Common myeloid progenitor, CD34-positive (primary cell): ENCODE measurements at regions not wholly inside any gene's neighbourhood (a gene's known extent, or its start where the extent isn't known, plus 50 kb on each side); places are given as distances from the start of the nearest gene placed in this dataset.

ENCODE experiments used
- CTCF ChIA-PET: fragments of 350-600 bp; sonication (Branson Sonifier 250); formaldehyde crosslinking; loops from one replicate; lab custom pipeline; 2021; ENCODE audit warnings: antibody characterized with exemption; lab: Charles Lee
- POLR2A ChIA-PET: fragments of 350-600 bp; sonication (Branson Sonifier 250); formaldehyde crosslinking; loops from one replicate; lab custom pipeline; 2021; ENCODE audit warnings: antibody characterized with exemption; lab: Charles Lee
- DNase-seq, 3 donors: peaks; one replicate each; pipeline versions ENCODE4 v3.0.0 to v3.0.0-alpha.2; 2013
- H3K27ac ChIP-seq, 2 experiments: 1 replicate in 1 of 2; 2 replicates in 1 of 2; pipeline ENCODE4 v1.7.0; 2013; ENCODE audit warnings: inconsistent platforms in 2 of 2, low read length in 2 of 2, mild to moderate bottlenecking in 2 of 2, low read depth in 1 of 2, moderate library complexity in 1 of 2; ENCODE audit not compliant: severe bottlenecking in 2 of 2, insufficient read depth in 1 of 2, poor library complexity in 1 of 2
- H3K27me3 ChIP-seq, 5 experiments: replicated peaks in 2 of 5; 1 replicate in 3 of 5; 2 replicates in 2 of 5; pipeline versions ENCODE4 v1.6.1 to v1.7.0; 2013; ENCODE audit warnings: low read length in 4 of 5, mild to moderate bottlenecking in 2 of 5, moderate library complexity in 2 of 5, inconsistent platforms in 1 of 5; ENCODE audit not compliant: insufficient read depth in 5 of 5, control insufficient read depth in 4 of 5
- H3K36me3 ChIP-seq, 4 experiments: 1 replicate in 2 of 4; 2 replicates in 2 of 4; pipeline versions ENCODE4 v1.6.1 to v1.7.0; 2013; ENCODE audit warnings: low read length in 3 of 4, control low read depth in 1 of 4, mild to moderate bottlenecking in 1 of 4; ENCODE audit not compliant: control insufficient read depth in 4 of 4, insufficient read depth in 4 of 4
- H3K4me1 ChIP-seq, 4 experiments: 1 replicate in 3 of 4; 2 replicates in 1 of 4; pipeline versions ENCODE4 v1.6.1 to v1.7.1; 2013; ENCODE audit warnings: low read length in 3 of 4, mild to moderate bottlenecking in 3 of 4, control low read depth in 1 of 4, inconsistent platforms in 1 of 4, moderate library complexity in 1 of 4; ENCODE audit not compliant: control insufficient read depth in 4 of 4, insufficient read depth in 4 of 4; ENCODE audit errors: control extremely low read depth in 1 of 4
- H3K4me3 ChIP-seq, 7 experiments: 1 replicate in 4 of 7; 2 replicates in 3 of 7; pipeline versions ENCODE4 v1.5.1 to v1.7.0; 2013; ENCODE audit warnings: mild to moderate bottlenecking in 7 of 7, low read length in 6 of 7, moderate library complexity in 6 of 7, inconsistent platforms in 2 of 7, low read depth in 2 of 7, control low read depth in 1 of 7; ENCODE audit not compliant: insufficient read depth in 4 of 7, control insufficient read depth in 1 of 7; ENCODE audit errors: extremely low read depth in 1 of 7
- H3K9me3 ChIP-seq, 5 experiments: 1 replicate in 4 of 5; 2 replicates in 1 of 5; pipeline versions ENCODE4 v1.6.1 to v1.7.1; 2013; ENCODE audit warnings: low read length in 4 of 5, mild to moderate bottlenecking in 2 of 5, inconsistent platforms in 1 of 5, low read depth in 1 of 5, moderate library complexity in 1 of 5; ENCODE audit not compliant: control insufficient read depth in 4 of 5, insufficient read depth in 2 of 5; ENCODE audit errors: control extremely low read depth in 1 of 5
- WGBS: methylation state at CpG from one replicate; pipeline ENCODE4 v1.1.5; 2013; ENCODE audit not compliant: insufficient coverage; 5-methylcytosine and 5-hydroxymethylcytosine counted together

DNA sequence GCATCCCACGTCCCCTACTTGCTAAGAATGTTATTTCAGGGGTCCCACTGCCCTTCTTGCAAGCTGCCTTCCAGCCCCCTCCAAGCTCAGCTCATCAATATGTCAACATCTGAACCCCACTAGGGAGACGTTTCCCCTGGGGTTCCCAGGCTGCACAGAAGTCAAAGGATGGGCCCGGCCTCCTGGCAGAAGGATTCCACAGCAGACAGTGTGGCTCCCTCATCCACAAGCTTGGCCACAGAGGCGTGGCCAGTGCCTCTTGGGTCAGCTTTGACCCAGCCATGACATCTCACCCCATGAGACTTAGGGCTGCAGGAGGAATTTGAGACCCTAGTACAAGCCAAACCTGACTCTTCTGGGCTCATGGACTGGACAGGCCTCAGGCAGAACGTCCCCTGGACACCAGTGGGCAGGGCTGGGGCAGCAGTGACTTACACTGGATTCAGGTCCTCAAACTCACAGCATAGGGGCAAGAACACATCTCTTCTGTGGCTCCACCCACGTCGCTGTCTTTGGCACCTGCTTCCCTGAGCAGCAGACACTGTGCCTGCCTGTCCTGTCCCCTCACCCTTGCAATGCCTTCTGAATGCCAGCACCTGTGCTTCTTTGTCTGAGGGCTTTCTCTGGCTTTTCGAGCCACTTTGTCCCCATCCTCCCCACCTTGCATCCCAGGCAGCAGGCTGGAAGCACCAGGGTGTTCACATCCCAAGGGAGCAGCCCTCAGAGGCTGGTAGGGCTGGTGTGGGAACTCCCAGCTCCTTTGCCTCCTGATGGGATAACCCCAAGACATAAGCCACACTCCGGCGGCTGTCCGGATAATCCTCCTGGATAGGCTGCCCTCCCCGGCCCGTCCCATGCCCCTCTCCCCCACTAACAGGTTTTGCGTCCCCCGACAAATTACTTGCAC lies 56.0 kb upstream of the ENPP7 start:
- Histone ChIP-seq H3K4me3 (no peak overlapping the region), H3K4me1 (no peaks in the 10 kb centered on the region), H3K9me3 (peaks cover 0 to 22% (median 16%) of the 10 kb centered on the region in 5 experiments), H3K27me3 (peaks cover 0 to 49% (median 13%) of the 10 kb centered on the region in 5 experiments), H3K27ac (no peak overlapping the region), H3K36me3 (no peaks in the 10 kb centered on the region)
- DNase-seq: no peak
- WGBS: 94% methylated on average over 14 of the region's 15 CpGs
- ChIA-PET POLR2A (no interaction called here), CTCF (no interaction called here)

DNA sequence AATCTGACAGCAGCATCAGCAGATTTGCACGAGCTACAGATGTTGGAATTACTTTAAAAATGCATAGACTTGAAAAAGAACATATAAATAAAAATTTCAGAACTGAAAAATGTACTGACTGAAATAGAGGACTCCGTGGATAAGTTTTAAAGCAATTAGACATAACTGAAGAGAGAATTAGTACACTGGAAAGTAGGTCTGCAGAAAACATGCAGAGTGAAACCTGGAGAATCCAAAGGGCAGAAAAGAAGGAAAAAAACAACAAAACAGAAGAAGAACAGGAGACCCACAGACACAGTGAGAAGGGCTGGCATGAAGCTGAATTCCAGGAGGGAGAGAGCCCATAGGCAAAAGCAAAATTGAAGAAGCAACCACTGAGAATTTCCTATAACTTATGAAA lies 57.2 kb upstream of the ENPP7 start:
- CTCF ChIA-PET: no interaction called here
- Histone ChIP-seq H3K9me3 (peaks cover 0 to 22% (median 16%) of the 10 kb centered on the region in 5 experiments), H3K4me1 (no peaks in the 10 kb centered on the region), H3K27me3 (peaks cover 0 to 62% (median 13%) of the 10 kb centered on the region in 5 experiments), H3K4me3 (no peak overlapping the region), H3K36me3 (no peaks in the 10 kb centered on the region), H3K27ac (no peak overlapping the region)
- WGBS: 89% methylated on average over 1 of the region's 2 CpGs
- POLR2A ChIA-PET: no interaction called here
- no peak for DNase-seq

DNA sequence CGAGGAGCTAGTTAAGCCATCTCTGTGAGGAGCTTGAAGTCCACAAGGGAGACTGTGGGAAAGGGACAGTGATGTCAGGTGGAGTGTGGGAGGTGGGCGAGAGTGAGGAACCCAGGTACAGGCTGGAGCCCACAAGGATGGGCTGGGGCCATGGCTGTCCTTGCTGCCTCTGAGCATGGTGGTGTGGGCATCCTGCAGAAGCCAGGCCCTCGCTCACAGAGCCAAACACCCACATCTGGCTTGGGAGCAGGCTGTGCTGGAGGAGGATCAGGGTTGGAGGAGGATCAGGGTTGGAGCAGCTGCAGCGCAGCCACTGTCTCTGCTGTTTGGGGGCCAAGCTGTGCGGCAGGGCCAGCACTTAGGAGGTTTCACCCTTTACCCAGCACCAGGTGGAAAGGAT lies 58.2 kb upstream of the ENPP7 start:
- ChIA-PET CTCF (no interaction called here), POLR2A (no interaction called here)
- Histone ChIP-seq H3K4me3 (no peak overlapping the region), H3K27ac (no peak overlapping the region), H3K36me3 (no peaks in the 10 kb centered on the region), H3K9me3 (peaks cover 0 to 22% (median 16%) of the 10 kb centered on the region in 5 experiments), H3K4me1 (no peaks in the 10 kb centered on the region), H3K27me3 (peaks cover 0 to 66% (median 13%) of the 10 kb centered on the region in 5 experiments)
- DNase-seq: no peak
- WGBS: 90% methylated on average over 1 of the region's 5 CpGs

DNA sequence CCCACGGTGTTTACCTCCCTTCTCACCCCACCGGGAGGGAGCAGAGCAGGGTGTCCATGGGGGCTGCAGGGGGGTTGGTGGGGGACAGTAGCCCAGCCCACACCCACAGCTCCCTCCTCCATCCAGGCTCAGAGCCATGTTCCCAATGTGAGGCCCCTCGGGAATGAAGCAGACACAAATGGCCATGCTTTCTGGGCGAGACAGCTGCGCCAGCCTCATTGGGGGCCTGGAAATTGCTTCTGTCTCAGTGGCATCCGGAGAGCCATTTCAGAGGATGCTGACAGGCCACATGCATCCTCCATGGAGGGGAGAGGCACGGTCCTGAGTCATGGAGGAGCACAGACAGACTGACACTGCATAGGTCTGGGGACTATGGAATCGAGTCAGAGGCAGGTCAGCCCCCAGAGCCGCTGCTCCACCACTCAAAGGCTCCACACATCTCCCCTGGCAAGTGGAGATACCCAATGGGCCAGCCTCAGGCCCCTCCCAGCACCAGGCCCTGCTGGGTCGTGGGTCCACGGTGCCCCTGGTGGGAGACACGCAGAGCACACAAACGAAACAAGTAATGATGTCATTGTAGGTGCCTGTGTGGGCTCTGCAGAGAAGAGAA lies 59.6 kb upstream of the ENPP7 start:
- ChIA-PET POLR2A (no interaction called here), CTCF (no interaction called here)
- peaks cover 0 to 76% (median 13%) of the 10 kb centered on the region in 5 experiments for H3K27me3 ChIP-seq
- H3K4me3 ChIP-seq: no peak overlapping the region
- H3K27ac ChIP-seq: no peak overlapping the region
- no peaks in the 10 kb centered on the region for H3K4me1 ChIP-seq
- no peaks in the 10 kb centered on the region for H3K36me3 ChIP-seq
- DNase-seq: no peak
- WGBS: 70% methylated on average over 11 of the region's 13 CpGs
- H3K9me3 ChIP-seq: peaks cover 0 to 22% (median 16%) of the 10 kb centered on the region in 5 experiments

GRCh38 chr17:79670537-79671084 lies 59.8 kb upstream of the RBFOX3 start:
- H3K4me3 ChIP-seq: no peak overlapping the region
- DNase-seq: no peak
- ChIA-PET POLR2A (no interaction called here), CTCF (no interaction called here)
- no peaks in the 10 kb centered on the region for H3K36me3 ChIP-seq
- H3K27ac ChIP-seq: no peak overlapping the region
- H3K9me3 ChIP-seq: peaks cover 0 to 22% (median 16%) of the 10 kb centered on the region in 5 experiments
- WGBS: 70% methylated on average over 15 of the region's 15 CpGs
- H3K27me3 ChIP-seq: peaks cover 0 to 81% (median 13%) of the 10 kb centered on the region in 5 experiments
- H3K4me1 ChIP-seq: no peaks in the 10 kb centered on the region

DNA sequence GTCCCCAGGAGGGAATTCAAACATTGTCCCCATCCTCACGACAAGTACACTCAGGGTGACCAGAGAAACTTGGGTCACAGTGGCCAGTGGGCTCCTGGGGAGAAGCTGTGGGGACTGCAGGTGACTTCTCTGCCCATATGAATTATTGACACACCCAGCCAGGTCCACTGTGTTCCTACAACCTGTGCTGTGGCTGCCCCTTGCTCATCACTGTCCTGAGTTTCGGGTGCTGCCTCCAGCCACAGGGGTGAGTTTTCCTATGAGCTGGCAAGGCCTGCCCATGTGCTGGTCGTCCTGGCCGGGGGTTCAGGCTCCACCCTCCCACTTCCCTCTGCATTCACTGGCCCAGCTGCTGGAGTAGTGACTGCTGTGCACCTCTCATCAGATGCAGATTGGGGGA lies 59.0 kb upstream of the RBFOX3 start:
- POLR2A ChIA-PET: no interaction called here
- CTCF ChIA-PET: no interaction called here
- no peaks in the 10 kb centered on the region for H3K36me3 ChIP-seq
- H3K27ac ChIP-seq: no peak overlapping the region
- WGBS: 44% methylated on average over 2 of the region's 4 CpGs
- H3K4me1 ChIP-seq: no peaks in the 10 kb centered on the region
- H3K9me3 ChIP-seq: peaks cover 0 to 22% (median 16%) of the 10 kb centered on the region in 5 experiments
- H3K27me3 ChIP-seq: peaks cover 0 to 82% (median 16%) of the 10 kb centered on the region in 5 experiments
- H3K4me3 ChIP-seq: no peak overlapping the region
- DNase-seq: no peak
